NB4 (cell line): ENCODE measurements at regions not wholly inside any gene's neighbourhood (a gene's known extent, or its start where the extent isn't known, plus 50 kb on each side); places are given as distances from the start of the nearest gene placed in this dataset.

Experiments
- DNase-seq: peaks from one replicate; pipeline ENCODE4 v3.0.0; 2010; ENCODE audit warnings: low read depth
- H3K4me3 ChIP-seq: one replicate; pipeline ENCODE4 v1.5.1; 2011; ENCODE audit warnings: mild to moderate bottlenecking, low read depth, low read length, moderate library complexity
- MYC ChIP-seq: IDR thresholded peaks from 2 replicates; pipeline ENCODE4 v1.6.1; 2011; ENCODE audit warnings: low read depth, low read length
- POLR2A ChIP-seq: IDR thresholded peaks from 2 replicates; pipeline ENCODE4 v1.6.1; 2011; ENCODE audit warnings: mild to moderate bottlenecking; ENCODE audit not compliant: insufficient read length; ENCODE audit errors: extremely low read depth
- TF ChIP-seq, protein P1 (sequence below): IDR thresholded peaks from one replicate; pipeline ENCODE4 v1.5.1; 2012; ENCODE audit warnings: low read depth, low read length
- TF ChIP-seq, protein P2 (sequence below): IDR thresholded peaks from 2 replicates; pipeline ENCODE4 v1.6.1; 2011; ENCODE audit warnings: low read depth, low read length

DNA sequence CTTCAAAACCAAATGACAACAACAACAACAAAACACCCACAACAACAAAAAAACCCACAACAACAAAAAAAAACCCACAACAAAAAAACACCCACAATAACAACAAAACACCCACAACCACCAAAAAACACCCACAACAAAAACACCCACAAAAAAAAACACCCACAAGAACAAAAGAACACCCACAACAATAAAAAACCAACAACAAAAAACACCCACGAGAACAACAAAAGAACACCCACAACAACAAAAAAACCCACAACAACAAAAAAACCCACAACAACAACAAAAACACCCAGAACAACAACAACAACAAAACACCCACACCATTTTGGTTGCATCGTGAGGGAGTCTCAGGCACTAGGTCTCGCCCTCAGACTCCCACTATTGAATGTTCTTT lies 117.8 kb downstream of the C16orf95 start:
- no peak overlapping the region for H3K4me3 ChIP-seq
- no peak for DNase-seq
- TF ChIP-seq MYC (no peak), POLR2A (no peak)
- TF ChIP-seq, protein P1, sequence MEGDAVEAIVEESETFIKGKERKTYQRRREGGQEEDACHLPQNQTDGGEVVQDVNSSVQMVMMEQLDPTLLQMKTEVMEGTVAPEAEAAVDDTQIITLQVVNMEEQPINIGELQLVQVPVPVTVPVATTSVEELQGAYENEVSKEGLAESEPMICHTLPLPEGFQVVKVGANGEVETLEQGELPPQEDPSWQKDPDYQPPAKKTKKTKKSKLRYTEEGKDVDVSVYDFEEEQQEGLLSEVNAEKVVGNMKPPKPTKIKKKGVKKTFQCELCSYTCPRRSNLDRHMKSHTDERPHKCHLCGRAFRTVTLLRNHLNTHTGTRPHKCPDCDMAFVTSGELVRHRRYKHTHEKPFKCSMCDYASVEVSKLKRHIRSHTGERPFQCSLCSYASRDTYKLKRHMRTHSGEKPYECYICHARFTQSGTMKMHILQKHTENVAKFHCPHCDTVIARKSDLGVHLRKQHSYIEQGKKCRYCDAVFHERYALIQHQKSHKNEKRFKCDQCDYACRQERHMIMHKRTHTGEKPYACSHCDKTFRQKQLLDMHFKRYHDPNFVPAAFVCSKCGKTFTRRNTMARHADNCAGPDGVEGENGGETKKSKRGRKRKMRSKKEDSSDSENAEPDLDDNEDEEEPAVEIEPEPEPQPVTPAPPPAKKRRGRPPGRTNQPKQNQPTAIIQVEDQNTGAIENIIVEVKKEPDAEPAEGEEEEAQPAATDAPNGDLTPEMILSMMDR: no peak
- TF ChIP-seq, protein P2, sequence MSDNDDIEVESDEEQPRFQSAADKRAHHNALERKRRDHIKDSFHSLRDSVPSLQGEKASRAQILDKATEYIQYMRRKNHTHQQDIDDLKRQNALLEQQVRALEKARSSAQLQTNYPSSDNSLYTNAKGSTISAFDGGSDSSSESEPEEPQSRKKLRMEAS: no peak

DNA sequence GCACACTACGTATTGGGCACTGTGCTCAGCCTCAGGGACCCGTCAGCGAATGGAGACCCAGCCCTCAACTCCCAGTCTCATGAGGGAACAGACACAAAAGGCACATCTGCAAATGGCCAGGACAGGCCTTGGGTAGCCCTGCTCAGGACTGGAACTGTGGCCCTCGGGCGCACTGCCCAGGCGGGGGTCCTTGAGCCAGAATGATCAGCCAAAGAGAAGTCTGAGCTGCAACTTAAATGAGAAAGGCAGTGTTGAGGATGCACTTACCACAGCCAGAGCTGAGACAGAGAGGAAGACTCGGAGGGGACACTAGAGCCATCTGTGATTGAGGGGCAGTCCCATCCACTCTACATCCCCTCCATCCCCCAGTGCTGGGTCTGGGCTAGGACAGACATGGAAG lies 117.3 kb downstream of the C16orf95 start:
- no peak overlapping the region for H3K4me3 ChIP-seq
- no peak for DNase-seq
- TF ChIP-seq POLR2A (no peak), MYC (no peak)

DNA sequence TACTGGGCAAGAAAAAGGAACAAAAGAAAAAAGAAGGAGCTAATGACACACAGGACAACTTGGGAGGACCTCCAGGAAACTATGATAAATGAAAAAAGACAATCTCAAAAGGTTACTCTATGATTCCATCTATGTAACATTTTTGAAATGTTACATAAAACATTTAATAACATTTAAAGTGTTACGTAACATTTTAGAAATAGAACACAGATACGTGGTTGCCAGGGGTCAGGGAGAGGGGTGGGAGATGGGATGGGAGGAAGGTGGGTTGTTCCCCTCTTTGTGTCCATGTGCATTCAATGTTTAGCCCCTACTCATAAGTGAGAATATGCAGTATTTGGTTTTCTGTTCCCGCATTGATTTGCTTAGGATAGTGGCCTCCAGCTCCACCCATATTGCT lies 116.6 kb downstream of the C16orf95 start:
- no peak for DNase-seq
- TF ChIP-seq, protein P2: no peak
- TF ChIP-seq MYC (no peak), POLR2A (no peak)
- TF ChIP-seq, protein P1: no peak
- H3K4me3 ChIP-seq: no peak overlapping the region

DNA sequence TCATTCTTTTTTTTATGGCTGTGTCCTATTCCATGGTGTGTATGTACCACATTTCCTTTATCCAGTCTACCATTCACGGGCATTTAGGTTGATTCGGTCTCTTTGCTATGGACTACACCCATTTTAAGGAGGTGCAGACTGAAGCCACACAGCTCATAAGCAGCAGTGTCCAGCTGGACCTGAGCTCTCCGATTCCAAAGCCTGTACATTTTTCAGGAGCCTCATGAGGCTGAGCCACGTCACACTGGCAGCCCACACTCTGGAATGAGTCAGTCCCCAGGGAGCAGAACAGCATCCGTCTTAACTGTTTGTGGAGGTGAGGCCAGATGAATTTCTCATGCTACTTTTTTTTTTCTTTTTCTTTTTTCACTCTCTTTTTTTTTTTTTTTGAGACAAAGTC lies 116.1 kb downstream of the C16orf95 start:
- DNase-seq: peak; percentile 81

DNA sequence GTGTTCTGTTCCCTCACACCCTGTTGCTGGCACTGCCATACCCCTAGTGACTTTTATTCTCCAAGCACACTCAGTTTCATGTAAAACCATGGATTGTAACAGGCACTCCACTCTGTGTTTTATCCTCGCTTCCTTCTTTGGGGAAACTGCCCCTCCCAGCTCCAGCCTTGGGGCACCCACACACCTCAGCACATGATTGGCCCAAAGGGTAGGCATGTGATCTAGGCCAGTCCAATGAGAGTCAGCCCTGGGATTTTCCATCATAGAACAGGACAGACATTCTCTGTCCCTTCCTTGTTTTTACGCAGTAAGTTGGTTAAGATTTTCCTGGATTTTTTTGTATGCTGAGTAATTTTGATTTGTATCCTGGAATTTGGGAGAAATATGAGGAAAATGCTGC lies 115.4 kb downstream of the C16orf95 start:
- H3K4me3 ChIP-seq: no peak overlapping the region
- DNase-seq: peak; percentile 34
- TF ChIP-seq, protein P1: no peak
- TF ChIP-seq POLR2A: no peak
- TF ChIP-seq, protein P2: no peak
- no peak for TF ChIP-seq MYC

More for the DNA sequence above, 116.1 kb downstream of the C16orf95 start:
- H3K4me3 ChIP-seq: no peak overlapping the region
- TF ChIP-seq POLR2A (no peak), MYC (no peak)
- TF ChIP-seq, protein P1: no peak

DNA sequence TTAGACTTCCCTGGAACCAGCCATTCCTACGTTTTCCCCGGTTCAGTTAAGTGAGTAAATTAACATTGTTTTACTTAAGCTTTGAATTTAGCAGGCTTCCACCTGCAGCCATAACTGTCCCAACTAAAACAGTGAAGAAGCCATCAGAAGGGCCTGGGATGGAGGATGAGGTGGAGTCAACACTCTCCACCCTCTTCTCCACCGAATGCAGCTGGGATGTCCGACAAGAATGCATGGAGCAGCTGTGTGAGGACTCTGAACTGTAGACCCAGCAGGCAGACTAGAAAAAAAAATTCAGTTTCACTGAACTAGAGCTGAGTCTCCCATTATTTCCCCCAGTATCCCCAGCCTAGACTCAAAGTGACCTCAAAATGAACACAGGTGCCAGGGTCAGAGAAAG lies 114.8 kb downstream of the C16orf95 start:
- DNase-seq: no peak
- TF ChIP-seq MYC: no peak
- TF ChIP-seq, protein P2: no peak
- TF ChIP-seq, protein P1: no peak
- no peak for TF ChIP-seq POLR2A
- H3K4me3 ChIP-seq: no peak overlapping the region
